NCI-H226 (cell line): ENCODE measurements at regions not wholly inside any gene's neighbourhood (a gene's known extent, or its start where the extent isn't known, plus 50 kb on each side); places are given as distances from the start of the nearest gene placed in this dataset.
"Not testable (repeated sequence)": the region's sequence is repeated elsewhere in the genome, so short reads cannot be mapped to it uniquely, and the experiment has no call there.

ENCODE experiments used
- DNase-seq: peaks from one replicate; pipeline ENCODE4 v3.0.0-alpha.2; 2015

DNA sequence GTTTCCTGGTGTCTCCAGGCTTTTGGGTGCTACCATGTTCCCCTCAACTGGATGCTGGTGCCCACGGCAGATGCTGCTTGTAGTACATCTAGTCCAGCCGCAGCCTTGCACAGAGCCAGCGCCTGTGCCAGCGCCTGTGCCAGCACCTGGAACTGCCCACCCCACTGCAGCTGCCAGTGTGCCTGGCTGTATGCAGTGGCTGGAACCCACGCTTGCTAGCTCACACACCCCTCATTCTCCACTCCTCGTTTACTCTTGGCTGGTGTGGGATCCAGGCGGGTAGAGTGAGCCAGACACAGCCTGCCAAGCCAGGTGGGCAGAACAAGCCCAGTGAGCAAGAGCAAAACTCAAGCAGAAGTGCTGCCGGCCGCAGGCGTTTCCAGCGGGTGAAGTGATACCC lies 428.6 kb downstream of the SLITRK1 start:
- DNase-seq, result no peak

DNA sequence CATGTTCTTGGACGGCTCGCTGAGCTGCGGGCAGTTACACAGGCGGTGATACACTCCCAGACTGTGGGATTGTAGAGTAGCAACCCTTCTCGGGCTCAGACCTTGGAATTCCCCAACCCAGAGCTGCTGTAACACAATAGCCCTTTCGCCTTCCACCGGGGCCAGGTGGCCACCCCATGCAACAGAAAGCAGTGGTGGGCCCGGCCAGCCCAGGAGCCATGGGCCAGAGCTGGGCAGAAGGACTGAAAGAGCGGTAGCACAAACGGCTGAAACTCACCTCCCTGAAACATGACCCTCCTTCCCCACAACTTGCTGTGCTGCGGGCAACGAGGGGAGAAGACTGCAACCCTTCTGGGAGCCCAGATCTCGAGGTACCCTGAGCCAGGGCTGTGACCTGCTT lies 429.0 kb downstream of the SLITRK1 start:
- no peak for DNase-seq

DNA sequence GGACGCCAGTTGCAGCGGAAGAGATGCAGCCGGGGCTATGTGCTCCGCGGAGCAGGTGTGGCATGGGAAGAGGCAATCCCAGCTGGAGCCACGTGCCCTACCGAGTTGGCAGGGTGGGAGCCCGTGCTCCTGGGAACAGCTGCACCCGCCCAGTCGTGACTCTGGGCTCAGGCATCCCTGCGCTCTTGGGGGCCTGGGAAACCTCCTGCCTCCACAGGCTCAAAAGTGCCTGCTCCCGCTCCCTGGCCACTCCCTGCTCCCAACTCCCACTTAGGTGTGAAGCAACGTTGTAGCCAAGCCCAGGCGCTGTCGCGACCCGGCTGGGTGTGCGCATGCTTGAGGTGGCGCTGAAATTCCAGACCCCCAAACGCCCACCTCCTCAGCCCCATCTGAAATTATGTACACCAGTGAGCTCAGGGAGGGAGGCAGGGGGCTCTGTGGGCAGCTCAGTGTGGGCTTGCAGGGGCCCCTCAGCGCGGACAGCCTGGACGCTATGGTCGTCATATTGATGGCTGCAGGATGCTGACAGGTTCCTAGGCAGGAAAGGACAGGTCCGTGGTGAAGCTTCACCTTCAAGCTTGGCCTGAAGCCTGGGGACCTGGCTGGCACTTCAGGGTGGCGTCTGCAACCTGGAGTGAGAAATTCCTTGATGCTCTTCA lies 429.9 kb downstream of the SLITRK1 start:
- no peak for DNase-seq

DNA sequence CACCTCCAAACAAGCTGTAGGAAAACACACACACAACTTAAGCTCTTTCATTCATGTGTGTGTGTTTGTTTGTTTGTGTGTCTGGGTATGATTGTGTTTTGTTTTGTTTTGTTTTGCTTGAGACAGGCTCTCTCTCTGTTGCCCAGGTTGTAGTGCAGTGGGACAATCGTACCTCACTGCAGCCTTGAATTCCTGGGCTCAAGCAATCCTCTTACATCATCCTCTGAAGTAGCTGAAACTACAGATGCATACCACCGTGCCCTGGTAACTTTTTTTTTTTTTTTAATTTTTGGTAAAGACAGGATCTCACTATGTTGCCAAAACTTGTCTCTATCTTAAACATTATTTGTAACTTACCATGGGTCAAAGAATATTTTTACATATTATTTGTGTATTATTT lies 431.7 kb downstream of the SLITRK1 start:
- DNase-seq, result peak; percentile 68

DNA sequence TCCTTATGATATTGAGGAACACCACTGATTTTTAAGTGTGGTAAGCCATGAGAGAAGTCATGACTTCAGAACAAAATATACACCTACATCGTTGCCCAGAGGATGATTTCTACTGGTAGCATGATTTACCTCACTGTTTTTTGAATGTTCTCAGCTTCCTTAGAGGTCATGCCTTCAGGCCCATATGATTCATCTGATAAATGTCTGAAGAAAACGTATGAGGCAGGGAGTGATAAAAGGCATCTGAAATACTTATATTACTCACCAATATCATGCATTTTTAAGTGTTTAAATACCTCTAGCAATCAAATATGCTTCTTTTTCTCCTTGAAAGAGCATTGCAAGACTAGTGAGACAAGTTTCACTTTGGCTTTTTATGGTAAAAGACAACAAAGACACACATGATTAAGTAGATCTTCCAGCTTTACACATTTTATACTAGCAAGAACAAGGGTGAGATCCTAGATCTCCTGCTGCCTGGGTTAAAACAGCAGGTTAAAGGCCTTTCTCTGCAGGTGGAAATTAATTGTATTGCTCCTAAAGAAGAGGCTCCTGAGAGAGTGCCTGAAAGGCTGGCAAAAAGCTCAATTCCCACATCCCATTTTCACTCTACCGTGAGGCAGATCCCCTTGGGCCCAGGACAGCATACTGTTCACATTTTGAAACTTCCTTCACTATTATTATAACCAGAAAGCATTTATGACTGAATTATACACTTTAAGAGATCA lies 432.4 kb downstream of the SLITRK1 start:
- DNase-seq, result peak; percentile 90

DNA sequence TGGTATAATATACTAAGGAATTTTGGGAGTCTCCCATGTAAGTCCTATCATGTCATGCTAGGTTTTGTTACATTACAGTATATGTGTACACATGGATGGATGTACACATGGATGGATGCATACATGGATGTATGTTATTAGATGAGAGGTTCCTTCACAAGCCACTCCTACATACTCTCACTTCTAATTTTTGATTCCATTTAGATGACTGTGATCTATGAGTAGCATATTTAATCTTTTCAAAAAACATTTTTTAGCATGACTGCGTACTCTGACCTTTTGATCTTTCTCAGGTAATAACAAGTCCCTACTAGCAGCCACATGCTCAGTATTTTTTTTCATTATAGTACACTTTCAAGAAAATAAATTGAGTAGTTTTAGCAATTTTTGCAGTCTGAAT lies 441.8 kb downstream of the SLITRK1 start:
- no peak for DNase-seq

DNA sequence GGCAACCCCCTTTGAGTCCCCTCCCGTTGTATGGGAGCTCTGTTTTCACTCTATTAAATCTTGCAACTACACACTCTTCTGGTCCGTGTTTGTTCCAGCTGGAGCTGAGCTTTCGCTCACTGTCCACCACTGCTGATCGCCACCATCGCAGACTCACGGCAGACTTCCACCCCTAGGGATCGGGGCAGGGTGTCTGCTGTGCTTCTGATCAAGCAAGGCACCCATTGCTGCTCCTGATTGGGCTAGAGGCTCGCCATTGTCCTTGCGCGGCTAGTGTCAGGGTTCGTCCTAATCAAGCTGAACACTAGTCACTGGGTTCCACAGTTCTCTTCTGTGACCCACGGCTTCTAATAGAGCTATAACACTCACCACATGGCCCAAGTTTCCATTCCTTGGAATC lies 442.8 kb downstream of the SLITRK1 start:
- DNase-seq, result not testable (repeated sequence)

DNA sequence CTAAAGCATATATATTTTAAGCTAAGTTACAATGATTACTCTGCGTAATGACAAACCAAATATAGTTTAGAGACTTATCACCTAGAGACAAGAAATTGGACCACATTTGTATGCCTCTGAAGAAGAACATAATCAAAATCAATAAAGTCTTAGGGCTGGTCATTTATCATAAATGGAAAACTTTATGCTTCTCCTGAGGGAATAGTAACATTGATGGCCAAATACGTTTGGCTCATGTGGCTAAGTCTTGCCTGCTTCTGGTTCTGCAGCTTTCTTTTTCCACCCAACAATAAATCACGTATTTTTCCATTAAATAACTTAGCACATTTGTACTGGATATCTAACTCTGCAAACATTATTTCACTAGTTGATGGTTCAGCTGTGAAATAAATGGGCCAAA lies 458.4 kb downstream of the SLITRK1 start:
- DNase-seq, result no peak

DNA sequence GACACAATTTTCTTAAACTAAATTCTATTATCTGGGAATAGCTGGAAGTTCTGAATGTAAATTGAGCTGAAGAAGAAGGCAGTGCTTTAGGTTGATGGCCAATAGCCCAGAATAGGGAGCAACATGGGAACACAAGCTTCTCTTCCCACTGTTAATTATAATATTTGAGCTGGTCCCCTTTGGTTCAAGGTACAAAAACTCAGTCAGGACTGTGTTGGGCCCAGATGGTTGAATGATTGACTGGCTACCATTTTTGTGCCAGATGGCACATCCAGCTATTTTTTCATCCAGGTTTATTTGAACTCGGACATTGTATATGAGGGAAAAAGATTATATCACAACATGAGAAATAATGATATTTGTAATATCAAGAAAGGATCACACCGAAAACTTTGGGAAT lies 458.9 kb downstream of the SLITRK1 start:
- DNase-seq, result no peak

DNA sequence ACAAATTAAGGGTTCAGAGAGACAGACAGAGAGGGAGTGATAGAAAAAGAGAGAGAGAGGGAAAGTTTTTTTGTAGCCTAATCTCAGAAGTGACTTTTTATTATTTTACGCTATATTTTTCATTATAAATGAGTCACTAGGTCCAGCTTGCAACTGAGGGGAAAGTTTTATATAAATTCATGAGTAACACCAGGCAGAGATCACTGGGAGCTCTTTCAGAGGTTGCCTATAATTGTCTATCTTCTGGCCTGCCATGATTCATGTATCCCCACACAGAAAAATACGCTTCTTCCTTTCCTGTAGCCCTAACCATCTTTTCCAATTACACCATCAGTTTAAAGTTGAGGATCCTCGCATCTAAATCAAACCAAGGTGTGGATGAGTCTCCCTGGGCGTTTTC lies 467.9 kb downstream of the SLITRK1 start:
- DNase-seq, result no peak

DNA sequence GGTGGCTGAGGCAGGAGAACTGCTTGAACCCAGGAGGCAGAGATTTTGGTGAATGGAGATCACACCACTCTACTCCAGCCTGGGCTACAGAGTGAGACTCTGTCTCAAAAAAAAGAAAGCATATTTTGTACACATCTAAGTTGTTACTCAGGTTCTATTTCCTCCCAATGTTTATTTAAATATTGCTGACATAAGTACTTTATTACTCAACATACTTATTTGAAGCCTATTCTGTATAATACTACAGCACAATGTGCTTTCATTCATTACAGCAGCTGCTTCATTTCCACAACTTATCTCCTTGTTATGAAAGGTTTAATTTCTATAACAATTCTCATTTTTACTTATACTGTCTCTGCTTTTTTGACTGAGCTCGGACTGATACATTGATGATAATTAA lies 495.7 kb downstream of the SLITRK1 start:
- DNase-seq, result no peak

DNA sequence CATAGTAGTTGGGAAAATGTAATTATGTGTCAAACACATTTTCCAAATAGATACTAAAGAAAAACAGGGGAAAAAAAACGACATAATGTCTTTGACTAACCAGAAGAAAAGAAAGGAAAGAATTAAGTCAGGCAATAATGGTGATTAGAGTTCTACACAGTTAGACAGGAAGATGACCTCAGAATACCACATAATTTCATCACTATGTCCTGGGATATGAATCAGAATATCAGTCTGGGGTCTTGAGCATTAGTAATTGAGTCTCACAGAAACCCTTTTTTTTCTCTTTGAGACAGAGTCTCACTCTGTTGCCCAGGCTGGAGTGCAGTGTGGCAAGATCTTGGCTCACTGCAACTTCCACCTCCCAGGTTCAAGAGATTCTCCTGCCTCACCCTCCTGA lies 503.4 kb downstream of the SLITRK1 start:
- peak; percentile 15 for DNase-seq

DNA sequence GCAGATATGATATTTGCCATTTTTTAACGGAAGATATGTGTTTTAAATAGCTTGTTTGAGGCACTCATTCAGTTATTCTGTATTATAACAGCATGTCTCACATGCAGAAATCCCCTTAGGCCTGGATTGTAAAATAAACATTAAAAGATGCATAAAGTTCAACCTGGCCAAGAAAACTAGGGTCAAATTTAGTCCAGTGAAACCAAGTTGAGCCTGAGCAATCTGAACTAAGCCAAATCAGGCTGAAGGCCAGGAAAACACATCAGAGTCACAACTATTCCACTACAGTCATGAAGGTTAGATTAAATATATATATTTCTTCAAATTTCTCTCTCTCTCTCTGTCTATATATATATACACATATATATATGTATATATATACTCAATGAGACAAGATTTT lies 504.8 kb downstream of the SLITRK1 start:
- no peak for DNase-seq

DNA sequence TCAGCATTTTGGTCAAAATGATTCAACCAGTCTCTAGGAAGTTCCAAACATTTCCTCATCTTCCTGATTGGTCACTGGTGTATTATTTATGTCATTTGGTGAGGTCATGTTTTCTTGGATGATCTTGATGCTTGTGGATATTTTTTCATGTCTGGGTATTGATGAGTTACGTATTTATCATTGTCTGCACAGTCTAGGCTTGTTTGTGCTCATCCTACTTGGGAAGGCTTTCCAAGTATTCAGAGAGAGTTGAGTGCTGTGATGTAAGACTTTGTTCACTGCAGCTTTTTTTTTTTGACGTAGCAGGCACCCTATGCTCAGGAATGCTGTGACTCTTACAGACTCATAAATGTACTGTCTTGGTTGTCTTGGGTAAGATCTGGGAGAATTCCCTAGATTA lies 509.5 kb downstream of the SLITRK1 start:
- no peak for DNase-seq

DNA sequence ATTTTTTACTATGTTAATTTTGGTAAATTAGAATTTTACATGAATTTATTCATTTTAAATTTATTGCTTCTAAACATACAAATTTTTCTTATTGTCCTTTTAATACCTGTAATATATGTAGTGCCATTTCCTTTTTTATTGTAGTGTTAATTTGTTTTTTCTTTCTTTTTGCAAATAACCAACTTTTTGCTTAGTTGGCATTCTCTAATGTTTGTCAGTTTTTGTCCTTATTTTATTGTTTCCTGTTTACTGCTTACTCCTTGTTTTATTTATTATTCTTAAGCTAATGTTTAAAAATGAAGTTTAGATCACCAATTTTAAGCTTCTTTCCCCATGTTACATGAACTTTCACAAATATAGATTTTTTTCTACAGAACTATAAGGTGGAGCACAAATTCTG lies 516.6 kb downstream of the SLITRK1 start:
- no peak for DNase-seq

DNA sequence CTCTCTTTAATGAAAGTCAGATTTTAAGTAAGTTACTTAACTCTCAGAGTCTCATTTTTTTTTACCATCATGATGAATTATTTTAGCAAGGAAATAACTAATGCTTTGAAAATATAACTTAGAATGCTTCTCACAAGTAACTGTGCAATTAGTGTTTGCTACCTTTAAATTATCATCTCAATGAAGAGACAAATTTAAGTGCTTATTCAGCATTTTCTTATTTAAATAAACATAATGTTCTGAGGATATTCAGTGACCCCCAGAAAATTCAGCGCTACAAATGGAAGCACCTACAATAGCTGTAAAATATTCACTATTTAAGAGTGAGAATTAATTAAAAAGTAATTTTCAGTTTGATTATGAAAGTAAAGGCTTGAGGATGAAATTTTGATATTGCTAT lies 527.2 kb downstream of the SLITRK1 start:
- no peak for DNase-seq

DNA sequence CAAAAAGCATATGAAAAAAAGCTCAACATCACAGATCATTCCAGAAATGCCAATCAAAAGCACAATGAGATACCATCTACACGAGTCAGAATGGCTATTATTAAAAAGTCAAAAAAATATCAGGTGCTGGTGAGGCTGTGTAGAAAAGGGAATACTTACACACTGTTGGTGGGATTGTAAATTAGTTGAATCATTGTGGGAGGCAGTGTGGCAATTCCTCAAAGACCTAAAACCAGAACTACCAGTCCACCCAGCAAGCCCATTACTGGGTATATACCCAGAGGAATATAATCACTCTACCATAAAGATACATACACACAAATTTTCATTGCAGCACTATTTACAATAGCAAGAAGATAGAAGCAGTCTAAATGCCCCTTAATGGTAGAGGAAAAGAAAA lies 529.9 kb downstream of the SLITRK1 start:
- DNase-seq, result peak; percentile 11

DNA sequence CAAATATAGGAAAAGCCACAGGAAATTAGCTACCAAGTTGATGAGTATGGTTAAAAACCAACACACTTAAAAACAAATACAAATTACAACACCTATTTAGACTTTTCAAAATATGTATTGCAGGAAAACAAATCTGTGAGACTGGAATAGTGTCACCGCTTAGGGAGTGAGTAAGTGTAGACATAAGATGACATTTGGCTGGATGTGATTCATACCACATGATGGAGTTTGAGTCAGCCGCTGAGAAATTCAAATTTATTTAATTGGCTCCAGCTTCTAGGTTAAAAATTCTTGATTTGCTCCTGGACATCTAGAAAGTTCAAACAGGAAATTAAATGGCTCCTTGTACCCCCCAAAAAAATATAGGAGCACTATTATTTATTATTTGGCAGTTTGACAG lies 531.7 kb downstream of the SLITRK1 start:
- no peak for DNase-seq

DNA sequence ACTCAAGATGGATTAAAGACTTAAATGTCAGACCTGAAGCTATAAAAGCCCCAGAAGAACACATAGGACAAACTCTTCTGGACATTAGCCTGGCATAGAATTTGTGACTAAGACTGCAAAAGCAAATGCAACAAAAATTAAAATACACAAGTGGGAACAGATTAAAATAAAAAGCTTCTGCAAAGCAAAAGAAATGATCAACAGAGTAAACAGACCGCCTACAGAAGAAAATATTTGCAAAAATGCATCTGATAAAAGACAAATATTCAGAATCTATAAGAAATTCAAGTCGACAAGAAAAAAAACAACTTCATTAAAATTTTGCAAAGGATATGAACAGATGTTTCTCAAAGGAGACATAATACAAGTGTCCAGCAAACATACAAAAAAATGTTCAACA lies 537.8 kb downstream of the SLITRK1 start:
- DNase-seq, result no peak

DNA sequence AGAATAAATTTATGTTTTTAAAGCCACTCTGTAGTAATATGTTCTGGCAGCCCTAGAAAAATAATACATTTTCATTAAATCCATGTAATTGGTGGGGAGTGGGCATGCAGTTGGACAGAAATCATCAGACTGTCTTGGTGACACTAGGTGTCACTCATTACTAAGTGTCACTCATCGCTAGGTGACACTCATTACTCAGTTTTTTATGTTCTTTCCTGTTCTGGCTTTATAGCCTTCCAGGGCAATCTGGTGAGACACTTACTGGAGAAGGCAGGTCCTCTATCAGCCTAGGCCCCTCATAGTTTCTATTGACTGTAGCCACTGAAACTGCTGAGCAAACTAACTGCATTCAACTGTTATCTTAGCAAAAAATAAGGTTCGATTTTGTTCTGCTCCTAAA lies 542.1 kb downstream of the SLITRK1 start:
- DNase-seq, result no peak

DNA sequence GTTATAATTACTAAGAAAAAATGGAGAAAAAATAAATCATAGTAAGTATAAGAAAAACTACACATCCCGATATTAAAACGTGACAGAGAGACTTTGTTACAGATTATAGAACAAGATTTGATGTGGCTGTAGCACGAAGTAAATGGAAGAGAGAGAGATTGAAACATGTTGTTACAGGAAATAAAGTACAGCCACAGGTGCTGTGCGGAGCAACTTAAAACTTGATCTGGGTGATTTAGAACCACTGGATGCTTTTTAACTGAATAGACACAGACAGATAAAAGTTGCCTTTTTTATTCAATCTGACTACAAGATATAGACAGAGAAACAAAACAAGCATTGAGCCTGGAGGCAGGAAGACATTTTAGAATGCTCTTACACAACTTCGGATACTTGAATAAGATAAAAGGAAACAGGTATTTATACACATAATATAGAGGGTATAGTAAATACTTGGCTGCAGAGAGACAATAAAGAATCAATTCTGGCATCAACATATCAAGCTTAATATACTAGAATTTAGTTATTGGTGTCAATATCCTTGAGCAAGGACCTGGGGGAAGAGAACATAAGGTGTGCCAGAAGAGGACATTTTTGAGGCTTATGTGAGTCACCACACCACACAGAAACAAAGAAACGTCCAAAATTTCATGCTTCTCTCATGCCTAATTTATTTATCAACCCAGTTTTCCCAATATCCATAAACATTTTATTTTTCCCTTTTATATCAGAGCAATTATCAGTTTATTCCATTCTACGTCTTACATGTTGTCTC lies 548.5 kb downstream of the SLITRK1 start:
- no peak for DNase-seq

DNA sequence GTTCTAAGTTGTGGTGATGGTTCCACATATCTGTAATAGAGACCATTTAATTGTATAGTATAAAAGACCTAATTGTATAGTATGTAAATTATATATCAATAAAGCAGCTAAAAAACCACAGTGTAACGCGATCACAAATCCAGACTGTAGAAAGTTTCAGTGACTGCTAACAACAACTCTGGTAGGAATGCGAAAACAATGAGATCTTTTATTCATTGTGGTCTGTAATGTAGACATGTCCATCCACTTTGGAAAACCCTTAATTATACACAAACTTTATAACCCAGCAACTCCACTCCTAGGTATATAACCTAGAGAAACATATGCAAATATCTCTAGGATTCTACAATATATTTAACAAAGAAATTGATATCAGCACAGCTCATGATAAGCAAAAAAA lies 549.5 kb downstream of the SLITRK1 start:
- DNase-seq, result no peak

DNA sequence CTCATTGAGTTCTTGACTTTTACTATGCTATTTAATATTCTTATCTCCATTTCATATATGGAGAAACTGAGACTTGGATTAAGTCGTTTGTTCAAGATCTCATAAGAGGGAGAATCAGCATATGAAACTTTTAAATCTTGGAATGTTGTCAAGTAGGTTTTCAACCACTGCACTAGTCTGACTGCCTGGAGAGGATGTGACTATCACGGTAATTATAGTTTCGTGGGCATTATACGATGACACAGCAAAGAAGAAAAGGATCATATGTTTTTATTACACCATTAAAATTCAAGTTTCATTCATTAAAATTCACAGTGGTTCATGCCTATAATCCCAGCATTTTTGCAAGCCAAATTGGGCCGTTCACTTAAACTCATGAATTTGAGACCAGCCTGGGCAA lies 555.2 kb downstream of the SLITRK1 start:
- DNase-seq, result no peak
